IPS DF 4.7 (cell line): ENCODE measurements at regions not wholly inside any gene's neighbourhood (a gene's known extent, or its start where the extent isn't known, plus 50 kb on each side); places are given as distances from the start of the nearest gene placed in this dataset.

Experiments used
- DNase-seq: peaks from one replicate; pipeline ENCODE4 v3.0.0-alpha.2; 2013; ENCODE audit warnings: low spot score; ENCODE audit errors: extremely low read depth

GRCh38 chr2:13581471-13581870 lies 864.7 kb downstream of the TRIB2 start:
- peak; percentile 14 for DNase-seq

GRCh38 chr2:13583609-13584008 lies 866.9 kb downstream of the TRIB2 start:
- DNase-seq, result no peak

GRCh38 chr2:13584020-13584419 lies 867.3 kb downstream of the TRIB2 start:
- DNase-seq, result no peak

GRCh38 chr2:13585732-13586131 lies 869.0 kb downstream of the TRIB2 start:
- no peak for DNase-seq

- DNase-seq, result no peak
These were observed 879.5 kb downstream of the TRIB2 start for GRCh38 chr2:13596233-13596632.

- DNase-seq, result no peak
These were observed 880.4 kb downstream of the TRIB2 start for GRCh38 chr2:13597176-13597575.

GRCh38 chr2:13601506-13601905 lies 884.8 kb downstream of the TRIB2 start:
- no peak for DNase-seq

GRCh38 chr2:13604951-13605661 lies 888.4 kb downstream of the TRIB2 start:
- DNase-seq, result no peak

- DNase-seq, result no peak
These were observed 890.4 kb downstream of the TRIB2 start for GRCh38 chr2:13607139-13607538.

- DNase-seq, result peak; percentile 2
These were observed 895.2 kb downstream of the TRIB2 start for GRCh38 chr2:13611939-13612338.

GRCh38 chr2:13616059-13616458 lies 899.3 kb downstream of the TRIB2 start:
- no peak for DNase-seq

- no peak for DNase-seq
These were observed 899.9 kb downstream of the TRIB2 start for GRCh38 chr2:13616616-13617015.

- DNase-seq, result no peak
These were observed 911.4 kb downstream of the TRIB2 start for GRCh38 chr2:13628122-13628521.

- DNase-seq, result no peak
These were observed 921.4 kb downstream of the TRIB2 start for GRCh38 chr2:13638181-13638580.

GRCh38 chr2:13649918-13650317 lies 933.2 kb downstream of the TRIB2 start:
- no peak for DNase-seq

GRCh38 chr2:13650586-13651180 lies 933.9 kb downstream of the TRIB2 start:
- no peak for DNase-seq

GRCh38 chr2:13651684-13652131 lies 935.0 kb downstream of the TRIB2 start:
- DNase-seq, result no peak

GRCh38 chr2:13652531-13653313 lies 936.0 kb downstream of the TRIB2 start:
- DNase-seq, result no peak

GRCh38 chr2:13654416-13654815 lies 937.7 kb downstream of the TRIB2 start:
- DNase-seq, result no peak

- DNase-seq, result no peak
These were observed 943.5 kb downstream of the TRIB2 start for GRCh38 chr2:13660231-13660630.

- DNase-seq, result no peak
These were observed 945.3 kb downstream of the TRIB2 start for GRCh38 chr2:13662055-13662454.
